GF-D8 (cell line): ENCODE measurements at regions not wholly inside any gene's neighbourhood (a gene's known extent, or its start where the extent isn't known, plus 50 kb on each side); places are given as distances from the start of the nearest gene placed in this dataset.
"Not testable (repeated sequence)": the region's sequence is repeated elsewhere in the genome, so short reads cannot be mapped to it uniquely, and the experiment has no call there.

Experiments used
- DNase-seq: peaks from one replicate; lab custom pipeline; 2025; lab: John Stamatoyannopoulos, UW

DNA sequence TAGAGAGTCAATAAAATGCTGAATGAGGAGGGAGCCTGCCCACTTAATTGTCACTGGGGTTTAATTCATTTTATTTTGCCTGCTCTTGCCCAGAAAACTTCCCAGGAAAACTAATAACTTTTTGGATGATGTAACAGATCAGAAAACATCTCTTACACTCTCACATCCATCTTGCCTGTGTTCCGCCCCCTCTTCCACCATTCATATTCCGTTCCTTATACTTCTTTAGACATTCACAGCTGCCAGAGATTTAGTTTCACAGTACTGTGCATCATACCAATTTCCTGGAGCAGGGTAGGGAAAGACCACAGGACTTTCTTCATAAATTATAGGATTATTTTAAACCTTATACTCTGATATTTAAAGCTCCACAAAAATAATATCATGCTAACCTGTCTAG, 776.1 kb upstream of the SOX11 start:
- DNase-seq, result no peak

- DNase-seq, result no peak
Observed at GRCh38 chr2:4930704-4931103, 761.5 kb upstream of the SOX11 start.

- no peak for DNase-seq
Observed at GRCh38 chr2:4931721-4932365, 760.3 kb upstream of the SOX11 start.

GRCh38 chr2:4935291-4935690, 756.9 kb upstream of the SOX11 start:
- DNase-seq, result not testable (repeated sequence)

GRCh38 chr2:4937550-4937949, 754.6 kb upstream of the SOX11 start:
- no peak for DNase-seq

DNA sequence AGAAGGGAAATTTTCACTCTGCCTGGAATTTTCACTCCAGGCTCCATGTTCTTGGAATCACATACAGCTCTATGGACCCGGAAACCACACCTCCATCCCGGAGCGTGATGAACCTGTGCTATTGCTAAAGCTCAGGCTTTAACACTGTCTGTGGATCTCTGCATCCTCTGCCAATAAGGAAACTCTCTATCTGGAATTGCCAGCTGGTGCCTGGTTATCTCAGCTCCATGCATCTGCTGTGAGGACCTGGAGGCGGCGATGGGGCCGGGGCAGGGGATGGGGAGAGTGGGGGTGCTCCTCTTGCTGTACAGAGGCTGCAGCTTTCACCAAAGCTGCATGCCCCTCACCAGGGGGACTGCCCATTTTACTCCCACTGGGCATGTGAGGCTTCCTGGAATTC, 754.0 kb upstream of the SOX11 start:
- DNase-seq, result no peak

DNA sequence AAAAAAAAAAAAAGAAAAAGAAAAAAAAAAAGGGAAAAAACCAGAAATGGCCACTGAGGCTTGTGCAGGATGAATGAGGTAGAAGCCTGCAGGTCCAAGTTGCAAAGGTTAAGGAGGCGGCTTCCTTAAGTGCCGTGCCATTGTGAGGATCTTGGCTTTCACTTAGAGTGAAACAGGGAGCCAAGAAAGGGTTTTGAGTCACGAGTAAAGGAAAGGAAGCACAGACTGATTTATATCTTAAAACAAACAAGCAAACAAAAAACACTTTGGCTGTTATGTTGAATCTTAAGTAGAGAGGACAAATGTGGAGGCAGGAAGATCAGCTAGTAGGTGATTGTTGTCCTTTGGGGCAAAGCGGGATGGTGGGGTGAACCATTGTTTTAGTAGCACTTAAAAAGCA, 749.7 kb upstream of the SOX11 start:
- DNase-seq, result no peak

GRCh38 chr2:4947911-4948310, 744.3 kb upstream of the SOX11 start:
- no peak for DNase-seq

- DNase-seq, result no peak
Observed at GRCh38 chr2:4951368-4951767, 740.8 kb upstream of the SOX11 start.

GRCh38 chr2:4959219-4959618, 733.0 kb upstream of the SOX11 start:
- no peak for DNase-seq

DNA sequence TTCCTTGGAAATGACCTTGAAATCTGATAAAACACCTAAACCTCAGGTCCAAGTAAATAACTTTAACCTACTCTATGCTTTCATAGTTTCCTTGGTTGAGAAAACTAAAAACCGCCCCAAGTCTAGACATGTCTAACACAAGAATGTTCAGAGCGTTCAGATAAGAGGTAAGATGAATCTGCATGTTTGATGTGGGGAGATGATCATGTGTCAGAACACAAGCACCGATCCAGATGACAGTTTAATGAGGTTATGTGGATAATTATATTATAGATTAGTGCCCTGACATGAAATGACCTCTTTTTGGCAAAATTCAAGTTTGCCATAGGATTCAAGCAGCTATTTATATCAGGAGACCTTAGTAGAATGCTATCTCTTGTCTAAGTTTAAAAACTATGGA, 729.8 kb upstream of the SOX11 start:
- no peak for DNase-seq

- no peak for DNase-seq
Observed at GRCh38 chr2:4963106-4963505, 729.1 kb upstream of the SOX11 start.

- DNase-seq, result no peak
Observed at GRCh38 chr2:4964001-4964540, 728.1 kb upstream of the SOX11 start.

GRCh38 chr2:4964579-4964978, 727.6 kb upstream of the SOX11 start:
- DNase-seq, result no peak

GRCh38 chr2:4965556-4966320, 726.4 kb upstream of the SOX11 start:
- no peak for DNase-seq

- DNase-seq, result no peak
Observed at GRCh38 chr2:4967206-4967605, 725.0 kb upstream of the SOX11 start.

- DNase-seq, result no peak
Observed at GRCh38 chr2:4972472-4972871, 719.7 kb upstream of the SOX11 start.

GRCh38 chr2:4973354-4973753, 718.8 kb upstream of the SOX11 start:
- DNase-seq, result no peak

- no peak for DNase-seq
Observed at GRCh38 chr2:4973973-4974372, 718.2 kb upstream of the SOX11 start.

- DNase-seq, result no peak
Observed at GRCh38 chr2:4976407-4976806, 715.8 kb upstream of the SOX11 start.

GRCh38 chr2:4979111-4979510, 713.1 kb upstream of the SOX11 start:
- DNase-seq, result no peak

- no peak for DNase-seq
Observed at GRCh38 chr2:4980995-4981394, 711.2 kb upstream of the SOX11 start.

DNA sequence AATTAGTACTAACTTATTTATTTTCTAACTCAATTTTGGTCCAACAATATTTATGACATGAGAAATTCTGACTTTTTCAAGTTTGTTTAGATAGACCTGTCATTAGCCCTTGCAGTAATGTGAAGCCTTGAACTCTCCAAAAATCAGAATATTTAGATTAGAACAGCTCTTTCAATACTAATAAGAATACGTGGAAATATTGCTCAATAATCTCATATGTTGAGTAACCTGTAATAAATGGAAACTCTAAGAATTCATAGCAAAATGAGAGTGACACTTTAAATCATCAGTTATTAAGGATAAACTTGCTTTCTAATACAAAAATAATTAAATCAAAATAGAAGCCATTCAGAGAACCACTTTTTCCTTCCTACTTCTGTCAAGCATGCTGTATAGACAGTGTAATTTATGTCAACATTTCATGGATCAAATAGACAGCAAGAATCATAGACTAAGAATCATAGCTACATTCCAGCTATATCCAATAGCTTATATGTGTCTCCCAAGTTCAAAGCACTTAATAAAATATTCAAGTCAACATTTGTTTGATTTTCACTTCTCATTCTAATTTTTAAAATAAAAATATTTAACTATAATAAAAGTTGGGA, 710.3 kb upstream of the SOX11 start:
- no peak for DNase-seq
